PC-3 (cell line): ENCODE measurements at regions not wholly inside any gene's neighbourhood (a gene's known extent, or its start where the extent isn't known, plus 50 kb on each side); places are given as distances from the start of the nearest gene placed in this dataset.

Experiments
- ATAC-seq: fragments of 200-7000 bp; cut with Tn5 transposase; 2 replicates; pipeline ENCODE4 v1.9.1; 2020; ENCODE audit warnings: mild to moderate bottlenecking, moderate library complexity
- BruUV-seq: library from RNA; stranded (reverse); fragments of 400-500 nt; replicated peaks from 2 replicates; lab custom pipeline; 2021; lab: Mats Ljungman, UMichigan
- CTCF ChIA-PET: fragments of 300-600 bp; sonication (Branson Sonifier 250); formaldehyde crosslinking; loops from one replicate; lab custom pipeline; 2022; ENCODE audit warnings: antibody characterized with exemption; lab: Charles Lee
- POLR2A ChIA-PET: fragments of 300-600 bp; sonication (Branson Sonifier 250); formaldehyde crosslinking; loops from one replicate; lab custom pipeline; 2022; ENCODE audit warnings: antibody characterized with exemption; ENCODE audit not compliant: unreplicated experiment; lab: Charles Lee
- DNase-seq: peaks from one replicate; pipeline ENCODE4 v3.0.0-alpha.2; 2015
- H2AFZ ChIP-seq: fragments of 300-600 bp; sonication (generic); 2 replicates; pipeline ENCODE4 v1.6.0; 2016; ENCODE audit warnings: antibody characterized with exemption, low read length
- H3F3A ChIP-seq: fragments of 300-600 bp; sonication (generic); one replicate; pipeline ENCODE4 v1.6.0; 2017; ENCODE audit warnings: antibody characterized with exemption, low read length, control low read depth, mild to moderate bottlenecking; ENCODE audit not compliant: unreplicated experiment
- H3K27ac ChIP-seq: fragments of 300-600 bp; sonication (generic); 2 replicates; pipeline ENCODE4 v1.5.1; 2016; ENCODE audit warnings: mild to moderate bottlenecking, low read length
- H3K27me3 ChIP-seq: fragments of 300-600 bp; sonication (generic); 2 replicates; pipeline ENCODE4 v1.6.1; 2016; ENCODE audit warnings: low read length, mixed read lengths
- H3K36me3 ChIP-seq: fragments of 300-600 bp; sonication (generic); 2 replicates; pipeline ENCODE4 v1.6.1; 2016; ENCODE audit warnings: low read depth, mixed run types, low read length, mixed read lengths
- H3K4me1 ChIP-seq: fragments of 300-600 bp; sonication (generic); 2 replicates; pipeline ENCODE4 v1.5.1; 2016; ENCODE audit warnings: low read length; ENCODE audit not compliant: insufficient read depth
- H3K4me2 ChIP-seq: fragments of 300-600 bp; sonication (generic); 2 replicates; pipeline ENCODE4 v1.6.0; 2016; ENCODE audit warnings: low read length
- H3K4me3 ChIP-seq: fragments of 300-600 bp; sonication (generic); 2 replicates; pipeline ENCODE4 v1.5.1; 2016; ENCODE audit warnings: mild to moderate bottlenecking, low read length, mixed read lengths
- H3K79me2 ChIP-seq: fragments of 300-600 bp; sonication (generic); 2 replicates; pipeline ENCODE4 v1.6.1; 2017; ENCODE audit warnings: low read length, mixed read lengths
- H3K9ac ChIP-seq: fragments of 300-600 bp; sonication (generic); 2 replicates; pipeline ENCODE4 v1.6.0; 2016; ENCODE audit warnings: mild to moderate bottlenecking, low read length
- H3K9me2 ChIP-seq: fragments of 300-600 bp; sonication (generic); replicated peaks from 2 replicates; pipeline ENCODE4 v1.6.1; 2016; ENCODE audit warnings: mixed run types, low read length, mixed read lengths
- H3K9me3 ChIP-seq: fragments of 300-600 bp; sonication (generic); 2 replicates; pipeline ENCODE4 v1.6.1; 2016; ENCODE audit warnings: low read length, mixed read lengths
- H4K20me1 ChIP-seq: fragments of 300-600 bp; sonication (generic); 2 replicates; pipeline ENCODE4 v1.6.1; 2016; ENCODE audit warnings: low read length, mixed read lengths
- EZH2 ChIP-seq: fragments of 300-600 bp; sonication (generic); IDR thresholded peaks from one replicate; pipeline ENCODE4 v1.6.1; 2017; ENCODE audit warnings: antibody characterized with exemption, mild to moderate bottlenecking, low read length; ENCODE audit not compliant: unreplicated experiment
- EZH2phosphoT487 ChIP-seq: fragments of 300-600 bp; sonication (generic); IDR thresholded peaks from 2 replicates; pipeline ENCODE4 v1.6.1; 2018; ENCODE audit warnings: mild to moderate bottlenecking, antibody characterized with exemption, low read length, borderline replicate concordance
- intact Hi-C: fragments of 100-400 bp; cut with micrococcal nuclease; formaldehyde crosslinking; loops from 2 replicates; pipeline ENCODE4 v1.9.0; 2023
- TF ChIP-seq, protein P1 (sequence below): fragments of 300-600 bp; sonication (generic); conservative IDR thresholded peaks from 2 replicates; pipeline ENCODE4 v1.5.1; 2017; ENCODE audit warnings: antibody characterized with exemption, low read depth, mild to moderate bottlenecking, low read length

GRCh38 chr7:51685794-51686193 is 369.2 kb upstream of the COBL start:
- no peak overlapping the region for H3K9ac ChIP-seq
- no peak for TF ChIP-seq EZH2phosphoT487
- TF ChIP-seq, protein P1, sequence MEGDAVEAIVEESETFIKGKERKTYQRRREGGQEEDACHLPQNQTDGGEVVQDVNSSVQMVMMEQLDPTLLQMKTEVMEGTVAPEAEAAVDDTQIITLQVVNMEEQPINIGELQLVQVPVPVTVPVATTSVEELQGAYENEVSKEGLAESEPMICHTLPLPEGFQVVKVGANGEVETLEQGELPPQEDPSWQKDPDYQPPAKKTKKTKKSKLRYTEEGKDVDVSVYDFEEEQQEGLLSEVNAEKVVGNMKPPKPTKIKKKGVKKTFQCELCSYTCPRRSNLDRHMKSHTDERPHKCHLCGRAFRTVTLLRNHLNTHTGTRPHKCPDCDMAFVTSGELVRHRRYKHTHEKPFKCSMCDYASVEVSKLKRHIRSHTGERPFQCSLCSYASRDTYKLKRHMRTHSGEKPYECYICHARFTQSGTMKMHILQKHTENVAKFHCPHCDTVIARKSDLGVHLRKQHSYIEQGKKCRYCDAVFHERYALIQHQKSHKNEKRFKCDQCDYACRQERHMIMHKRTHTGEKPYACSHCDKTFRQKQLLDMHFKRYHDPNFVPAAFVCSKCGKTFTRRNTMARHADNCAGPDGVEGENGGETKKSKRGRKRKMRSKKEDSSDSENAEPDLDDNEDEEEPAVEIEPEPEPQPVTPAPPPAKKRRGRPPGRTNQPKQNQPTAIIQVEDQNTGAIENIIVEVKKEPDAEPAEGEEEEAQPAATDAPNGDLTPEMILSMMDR = no peak
- TF ChIP-seq EZH2 = no peak
- DNase-seq = no peak
- BruUV-seq = no TSS peak
- POLR2A ChIA-PET = no interaction called here
- no peak for ATAC-seq
- no peaks in the 10 kb centered on the region for H4K20me1 ChIP-seq
- H3K9me2 ChIP-seq = no peaks in the 10 kb centered on the region
- H3K27me3 ChIP-seq = no peaks in the 10 kb centered on the region
- no peak overlapping the region for H3K4me2 ChIP-seq
- no peak overlapping the region for H2AFZ ChIP-seq
- no peak overlapping the region for H3K4me3 ChIP-seq
- intact Hi-C loops = no loop called here
- H3K4me1 ChIP-seq = no peaks in the 10 kb centered on the region
- H3K79me2 ChIP-seq = no peaks in the 10 kb centered on the region
- no peaks in the 10 kb centered on the region for H3F3A ChIP-seq
- H3K27ac ChIP-seq = no peak overlapping the region
- no peaks in the 10 kb centered on the region for H3K36me3 ChIP-seq
- CTCF ChIA-PET = no interaction called here
- no peaks in the 10 kb centered on the region for H3K9me3 ChIP-seq

- Histone ChIP-seq H3F3A (no peaks in the 10 kb centered on the region), H3K27me3 (no peaks in the 10 kb centered on the region), H3K9me2 (no peaks in the 10 kb centered on the region), H3K4me3 (no peak overlapping the region), H3K4me1 (no peaks in the 10 kb centered on the region), H3K9ac (no peak overlapping the region), H3K4me2 (no peak overlapping the region), H4K20me1 (no peaks in the 10 kb centered on the region), H3K79me2 (no peaks in the 10 kb centered on the region), H3K9me3 (no peaks in the 10 kb centered on the region), H3K36me3 (no peaks in the 10 kb centered on the region), H2AFZ (no peak overlapping the region), H3K27ac (no peak overlapping the region)
- TF ChIP-seq EZH2 = no peak
- TF ChIP-seq, protein P1 = no peak
- TF ChIP-seq EZH2phosphoT487 = no peak
- ChIA-PET POLR2A (no interaction called here), CTCF (no interaction called here)
- no peak for DNase-seq
- no TSS peak for BruUV-seq
- intact Hi-C loops = no loop called here
- no peak for ATAC-seq
Observed at GRCh38 chr7:51680594-51681399, 364.2 kb upstream of the COBL start.

- no peak overlapping the region for H3K4me2 ChIP-seq
- H3K36me3 ChIP-seq = no peaks in the 10 kb centered on the region
- ChIA-PET POLR2A (no interaction called here), CTCF (no interaction called here)
- no peaks in the 10 kb centered on the region for H3K9me3 ChIP-seq
- no peaks in the 10 kb centered on the region for H3K79me2 ChIP-seq
- H2AFZ ChIP-seq = no peak overlapping the region
- no peaks in the 10 kb centered on the region for H4K20me1 ChIP-seq
- DNase-seq = no peak
- H3K4me3 ChIP-seq = no peak overlapping the region
- TF ChIP-seq EZH2 = no peak
- TF ChIP-seq, protein P1 = no peak
- TF ChIP-seq EZH2phosphoT487 = no peak
- H3K27me3 ChIP-seq = no peaks in the 10 kb centered on the region
- ATAC-seq = no peak
- no peak overlapping the region for H3K9ac ChIP-seq
- BruUV-seq = no TSS peak
- no peaks in the 10 kb centered on the region for H3K4me1 ChIP-seq
- no peaks in the 10 kb centered on the region for H3F3A ChIP-seq
- intact Hi-C loops = no loop called here
- no peaks in the 10 kb centered on the region for H3K9me2 ChIP-seq
- no peak overlapping the region for H3K27ac ChIP-seq
Observed at GRCh38 chr7:51679358-51679757, 362.7 kb upstream of the COBL start.
